GM10248 (cell line): ENCODE measurements at regions not wholly inside any gene's neighbourhood (a gene's known extent, or its start where the extent isn't known, plus 50 kb on each side); places are given as distances from the start of the nearest gene placed in this dataset.

ENCODE experiments used
- CTCF ChIA-PET: fragments of 300-600 bp; sonication (Branson Sonifier 250); formaldehyde crosslinking; extraction: SDS; loops from one replicate; lab custom pipeline; 2021; ENCODE audit warnings: antibody characterized with exemption; lab: Yijun Ruan, JAX
- POLR2A ChIA-PET: fragments of 350-650 bp; sonication (Branson Sonifier 250); formaldehyde crosslinking; extraction: SDS; loops from one replicate; lab custom pipeline; 2020; ENCODE audit warnings: antibody characterized with exemption; lab: Yijun Ruan, JAX
- DNase-seq: peaks from one replicate; pipeline ENCODE4 v3.0.0; 2012; ENCODE audit errors: extremely low spot score
- CTCF ChIP-seq: IDR thresholded peaks from 2 replicates; pipeline ENCODE4 v1.5.1; 2012; ENCODE audit warnings: mild to moderate bottlenecking, low read depth; ENCODE audit errors: extremely low read depth, missing control alignments, control extremely low read depth

DNA sequence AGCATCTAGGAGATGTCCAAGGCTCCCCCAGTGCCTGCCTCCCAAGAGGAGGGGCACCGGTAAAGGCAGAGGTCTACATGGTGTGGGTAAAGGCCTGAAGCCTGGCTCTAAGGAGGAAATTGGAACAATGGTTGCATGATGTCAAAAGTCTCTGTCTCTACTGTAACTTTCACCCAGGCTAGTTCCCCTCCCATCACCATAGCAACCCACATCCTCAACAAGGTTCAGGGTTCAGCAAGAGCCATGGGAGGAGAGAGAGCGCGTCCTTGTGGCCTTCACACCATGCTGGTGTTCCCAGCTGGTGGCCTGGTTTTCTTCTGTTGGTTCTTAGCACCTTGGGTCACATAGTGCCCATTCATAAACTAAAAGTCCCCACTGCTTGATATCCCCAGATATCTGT lies 196.7 kb upstream of the CDH5 start:
- ChIA-PET POLR2A (no interaction called here), CTCF (no interaction called here)
- DNase-seq, result no peak
- no peak for TF ChIP-seq CTCF

DNA sequence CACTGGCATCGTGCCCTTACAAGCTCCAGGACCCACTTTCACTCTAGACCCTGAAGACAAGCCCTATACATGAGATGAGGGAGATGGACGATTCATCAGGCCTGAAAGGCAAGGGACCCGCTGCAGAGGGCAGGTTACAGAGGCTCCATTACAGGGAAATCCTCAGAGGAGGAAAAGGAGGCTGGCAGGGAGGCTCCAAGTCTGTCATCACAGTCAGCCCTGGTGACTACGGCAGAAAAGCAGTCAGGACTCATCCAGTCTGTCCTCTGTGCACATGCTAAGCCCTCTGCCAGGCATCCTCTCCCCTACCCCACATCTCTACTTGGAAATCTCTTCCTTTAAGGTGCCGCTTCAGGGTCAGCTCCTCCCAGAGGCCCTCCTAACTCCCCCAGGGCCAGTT lies 197.7 kb upstream of the CDH5 start:
- no peak for DNase-seq
- TF ChIP-seq CTCF, result no peak
- ChIA-PET POLR2A (no interaction called here), CTCF (no interaction called here)

DNA sequence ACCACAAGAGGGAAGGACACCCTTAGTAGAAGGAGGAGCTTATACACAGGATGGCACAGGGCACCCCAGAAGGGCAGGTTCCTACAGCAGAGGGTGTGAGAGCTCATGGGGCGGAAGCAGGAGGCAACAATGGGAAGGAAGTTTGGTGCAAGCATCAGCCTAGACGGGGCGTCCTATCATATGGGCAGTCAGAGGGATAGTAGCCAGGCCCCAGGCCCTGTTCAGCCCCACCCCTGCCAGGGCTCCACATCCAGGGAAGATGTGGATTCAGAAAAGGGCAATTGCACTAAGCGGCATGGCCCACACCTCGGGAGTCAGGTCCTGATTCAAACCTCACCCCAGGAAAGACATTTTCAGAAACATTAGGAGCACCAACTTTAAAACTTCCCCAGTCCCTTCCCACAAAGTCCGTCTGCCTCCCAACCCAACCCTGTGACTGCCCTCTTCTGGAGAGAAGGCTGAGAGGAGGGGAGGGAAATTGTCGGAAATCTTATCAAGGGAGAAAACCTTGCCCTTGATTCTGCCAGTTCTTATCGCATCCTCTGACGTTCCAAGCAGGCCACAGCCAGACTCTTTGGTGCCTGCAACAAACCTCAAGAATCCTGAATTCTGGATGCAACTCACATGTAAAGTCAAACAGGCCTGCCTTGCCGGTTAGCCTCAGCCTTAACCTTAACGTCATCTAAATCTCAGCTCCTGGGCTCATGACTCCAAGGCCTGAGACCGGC lies 198.8 kb upstream of the CDH5 start:
- no peak for TF ChIP-seq CTCF
- ChIA-PET POLR2A (no interaction called here), CTCF (no interaction called here)
- no peak for DNase-seq

- no peak for DNase-seq
- POLR2A ChIA-PET, result no interaction called here
Observed at GRCh38 chr16:66166490-66166889, 200.0 kb upstream of the CDH5 start.

GRCh38 chr16:66165879-66166278 lies 200.6 kb upstream of the CDH5 start:
- TF ChIP-seq CTCF, result no peak
- ChIA-PET CTCF (interaction anchor here (1.7 kb wide), 1 partner anchor 13 kb away, joined by 4 read pairs; no protein-coding TSS in a partner anchor), POLR2A (no interaction called here)
- no peak for DNase-seq

More at GRCh38 chr16:66166490-66166889, 200.0 kb upstream of the CDH5 start:
- TF ChIP-seq CTCF, result no peak
- CTCF ChIA-PET, result no interaction called here

- no peak for TF ChIP-seq CTCF
- DNase-seq, result no peak
- CTCF ChIA-PET, result interaction anchor here (1.0 to 1.7 kb wide), 2 partner anchors 11 to 12 kb away, joined by 3 to 4 read pairs; no protein-coding TSS in a partner anchor
- POLR2A ChIA-PET, result no interaction called here
Observed at GRCh38 chr16:66164581-66165247, 201.8 kb upstream of the CDH5 start.
